Transverse colon (tissue), 3 donors: ENCODE measurements at regions not wholly inside any gene's neighbourhood (a gene's known extent, or its start where the extent isn't known, plus 50 kb on each side); places are given as distances from the start of the nearest gene placed in this dataset.

Experiments
- CTCF ChIP-seq, 5 experiments: fragments of 200-600 bp in 3 of 5; fragments of 450-650 bp in 2 of 5; sonication (generic) in 3 of 5; IDR thresholded peaks; 1 replicate in 2 of 5; 2 replicates in 3 of 5; pipeline ENCODE4 v1.5.1; 2016 to 2017; ENCODE audit warnings: antibody characterized with exemption in 5 of 5, inconsistent platforms in 3 of 5, mild to moderate bottlenecking in 2 of 5, moderate library complexity in 1 of 5
- EP300 ChIP-seq: sonication (generic); formaldehyde crosslinking; IDR thresholded peaks from one replicate; pipeline ENCODE4 v1.6.1; 2017; ENCODE audit warnings: antibody characterized with exemption, low read depth
- POLR2A ChIP-seq: fragments of 450-650 bp; IDR thresholded peaks from one replicate; pipeline ENCODE4 v1.6.1; 2016; ENCODE audit warnings: antibody characterized with exemption, mild to moderate bottlenecking, moderate library complexity

GRCh38 chr2:236342951-236343350 is 78.7 kb upstream of the ASB18 start:
- TF ChIP-seq CTCF (IDR thresholded peaks at IDR 0.05): no peak
- TF ChIP-seq EP300: no peak
- TF ChIP-seq POLR2A: no peak
